ENCODE measurements at regions not wholly inside any gene's neighbourhood (a gene's known extent, or its start where the extent isn't known, plus 50 kb on each side); places are given as distances from the start of the nearest gene placed in this dataset.

- TF ChIP-seq, protein P1, sequence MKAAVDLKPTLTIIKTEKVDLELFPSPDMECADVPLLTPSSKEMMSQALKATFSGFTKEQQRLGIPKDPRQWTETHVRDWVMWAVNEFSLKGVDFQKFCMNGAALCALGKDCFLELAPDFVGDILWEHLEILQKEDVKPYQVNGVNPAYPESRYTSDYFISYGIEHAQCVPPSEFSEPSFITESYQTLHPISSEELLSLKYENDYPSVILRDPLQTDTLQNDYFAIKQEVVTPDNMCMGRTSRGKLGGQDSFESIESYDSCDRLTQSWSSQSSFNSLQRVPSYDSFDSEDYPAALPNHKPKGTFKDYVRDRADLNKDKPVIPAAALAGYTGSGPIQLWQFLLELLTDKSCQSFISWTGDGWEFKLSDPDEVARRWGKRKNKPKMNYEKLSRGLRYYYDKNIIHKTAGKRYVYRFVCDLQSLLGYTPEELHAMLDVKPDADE (IDR thresholded peaks at IDR 0.05): no peak
- TF ChIP-seq, protein P2, sequence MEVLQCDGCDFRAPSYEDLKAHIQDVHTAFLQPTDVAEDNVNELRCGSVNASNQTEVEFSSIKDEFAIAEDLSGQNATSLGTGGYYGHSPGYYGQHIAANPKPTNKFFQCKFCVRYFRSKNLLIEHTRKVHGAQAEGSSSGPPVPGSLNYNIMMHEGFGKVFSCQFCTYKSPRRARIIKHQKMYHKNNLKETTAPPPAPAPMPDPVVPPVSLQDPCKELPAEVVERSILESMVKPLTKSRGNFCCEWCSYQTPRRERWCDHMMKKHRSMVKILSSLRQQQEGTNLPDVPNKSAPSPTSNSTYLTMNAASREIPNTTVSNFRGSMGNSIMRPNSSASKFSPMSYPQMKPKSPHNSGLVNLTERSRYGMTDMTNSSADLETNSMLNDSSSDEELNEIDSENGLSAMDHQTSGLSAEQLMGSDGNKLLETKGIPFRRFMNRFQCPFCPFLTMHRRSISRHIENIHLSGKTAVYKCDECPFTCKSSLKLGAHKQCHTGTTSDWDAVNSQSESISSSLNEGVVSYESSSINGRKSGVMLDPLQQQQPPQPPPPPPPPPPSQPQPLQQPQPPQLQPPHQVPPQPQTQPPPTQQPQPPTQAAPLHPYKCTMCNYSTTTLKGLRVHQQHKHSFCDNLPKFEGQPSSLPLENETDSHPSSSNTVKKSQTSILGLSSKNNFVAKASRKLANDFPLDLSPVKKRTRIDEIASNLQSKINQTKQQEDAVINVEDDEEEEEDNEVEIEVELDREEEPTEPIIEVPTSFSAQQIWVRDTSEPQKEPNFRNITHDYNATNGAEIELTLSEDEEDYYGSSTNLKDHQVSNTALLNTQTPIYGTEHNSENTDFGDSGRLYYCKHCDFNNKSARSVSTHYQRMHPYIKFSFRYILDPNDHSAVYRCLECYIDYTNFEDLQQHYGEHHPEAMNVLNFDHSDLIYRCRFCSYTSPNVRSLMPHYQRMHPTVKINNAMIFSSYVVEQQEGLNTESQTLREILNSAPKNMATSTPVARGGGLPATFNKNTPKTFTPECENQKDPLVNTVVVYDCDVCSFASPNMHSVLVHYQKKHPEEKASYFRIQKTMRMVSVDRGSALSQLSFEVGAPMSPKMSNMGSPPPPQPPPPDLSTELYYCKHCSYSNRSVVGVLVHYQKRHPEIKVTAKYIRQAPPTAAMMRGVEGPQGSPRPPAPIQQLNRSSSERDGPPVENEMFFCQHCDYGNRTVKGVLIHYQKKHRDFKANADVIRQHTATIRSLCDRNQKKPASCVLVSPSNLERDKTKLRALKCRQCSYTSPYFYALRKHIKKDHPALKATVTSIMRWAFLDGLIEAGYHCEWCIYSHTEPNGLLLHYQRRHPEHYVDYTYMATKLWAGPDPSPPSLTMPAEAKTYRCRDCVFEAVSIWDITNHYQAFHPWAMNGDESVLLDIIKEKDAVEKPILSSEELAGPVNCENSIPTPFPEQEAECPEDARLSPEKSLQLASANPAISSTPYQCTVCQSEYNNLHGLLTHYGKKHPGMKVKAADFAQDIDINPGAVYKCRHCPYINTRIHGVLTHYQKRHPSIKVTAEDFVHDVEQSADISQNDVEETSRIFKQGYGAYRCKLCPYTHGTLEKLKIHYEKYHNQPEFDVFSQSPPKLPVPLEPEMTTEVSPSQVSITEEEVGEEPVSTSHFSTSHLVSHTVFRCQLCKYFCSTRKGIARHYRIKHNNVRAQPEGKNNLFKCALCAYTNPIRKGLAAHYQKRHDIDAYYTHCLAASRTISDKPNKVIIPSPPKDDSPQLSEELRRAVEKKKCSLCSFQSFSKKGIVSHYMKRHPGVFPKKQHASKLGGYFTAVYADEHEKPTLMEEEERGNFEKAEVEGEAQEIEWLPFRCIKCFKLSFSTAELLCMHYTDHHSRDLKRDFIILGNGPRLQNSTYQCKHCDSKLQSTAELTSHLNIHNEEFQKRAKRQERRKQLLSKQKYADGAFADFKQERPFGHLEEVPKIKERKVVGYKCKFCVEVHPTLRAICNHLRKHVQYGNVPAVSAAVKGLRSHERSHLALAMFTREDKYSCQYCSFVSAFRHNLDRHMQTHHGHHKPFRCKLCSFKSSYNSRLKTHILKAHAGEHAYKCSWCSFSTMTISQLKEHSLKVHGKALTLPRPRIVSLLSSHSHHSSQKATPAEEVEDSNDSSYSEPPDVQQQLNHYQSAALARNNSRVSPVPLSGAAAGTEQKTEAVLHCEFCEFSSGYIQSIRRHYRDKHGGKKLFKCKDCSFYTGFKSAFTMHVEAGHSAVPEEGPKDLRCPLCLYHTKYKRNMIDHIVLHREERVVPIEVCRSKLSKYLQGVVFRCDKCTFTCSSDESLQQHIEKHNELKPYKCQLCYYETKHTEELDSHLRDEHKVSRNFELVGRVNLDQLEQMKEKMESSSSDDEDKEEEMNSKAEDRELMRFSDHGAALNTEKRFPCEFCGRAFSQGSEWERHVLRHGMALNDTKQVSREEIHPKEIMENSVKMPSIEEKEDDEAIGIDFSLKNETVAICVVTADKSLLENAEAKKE (CRISPR knock-in tag; IDR thresholded peaks at IDR 0.05): no peak
These were observed 288.2 kb upstream of the CTSO start (continued) for GRCh38 chr4:156241896-156242295.

DNA sequence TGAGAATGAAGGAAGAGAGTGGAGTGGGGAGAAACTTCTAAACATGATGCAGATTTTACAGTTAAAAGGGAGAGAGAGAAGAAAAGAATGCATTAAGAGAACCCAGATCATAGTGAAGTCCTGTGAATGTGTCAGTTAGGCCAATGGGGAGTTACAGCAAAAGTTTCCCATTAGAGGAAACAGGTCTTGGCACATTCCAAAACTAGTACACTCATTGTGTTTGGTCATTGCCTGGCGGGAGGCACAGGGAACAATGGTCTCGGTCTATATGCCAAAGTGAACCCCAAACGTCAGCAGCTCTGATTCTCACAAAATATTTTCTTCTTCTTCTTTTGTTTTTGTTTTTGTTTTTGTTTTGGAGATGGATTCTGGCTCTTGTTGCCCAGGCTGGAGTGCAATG, 284.5 kb upstream of the CTSO start:
- Histone ChIP-seq H3K79me2 (replicated peaks; ENCODE audit: insufficient read depth) (no peaks in the 10 kb centered on the region), H3K4me2 (no peak overlapping the region), H3K27me3 (ENCODE audit: insufficient read depth) (no peaks in the 10 kb centered on the region), H2AFZ (no peak overlapping the region), H4K20me1 (replicated peaks; ENCODE audit: insufficient read depth) (no peaks in the 10 kb centered on the region), H3K36me3 (ENCODE audit: insufficient read depth) (no peaks in the 10 kb centered on the region), H3K4me3 (no peak overlapping the region), H3K27ac (ENCODE audit: low read depth) (no peak overlapping the region), H3K9me2 (ENCODE audit: insufficient read depth) (no peaks in the 10 kb centered on the region), H3F3A (replicated peaks; ENCODE audit: low read depth) (no peaks in the 10 kb centered on the region), H3K4me1 (ENCODE audit: insufficient read depth) (peaks cover 7% of the 10 kb centered on the region; the same call in 1 of the 2 replicates)
- Mint-ChIP-seq H3K27me3 (ENCODE audit: insufficient read depth, low read depth, poor library complexity) (no peaks in the 10 kb centered on the region), H3K36me3 (ENCODE audit: low read depth) (no peaks in the 10 kb centered on the region), H3K27ac (no peak overlapping the region), H3K4me1 (peaks cover 4% of the 10 kb centered on the region; the same call in 2 of the 3 replicates), H3K4me3 (no peak overlapping the region), H3K9me3 (no peaks in the 10 kb centered on the region; the same call in 2 of the 3 replicates)
- DNase-seq (ENCODE audit: low spot score) (no peak), ATAC-seq (no peak)
- TF ChIP-seq ZNF114 (CRISPR knock-in tag; IDR thresholded peaks at IDR 0.05) (no peak), JUNB (IDR thresholded peaks at IDR 0.05; ENCODE audit: unreplicated experiment) (no peak), CREB1 (CRISPR knock-in tag; IDR thresholded peaks at IDR 0.05; ENCODE audit: low read depth) (no peak), EZH2phosphoT487 (IDR thresholded peaks at IDR 0.05; ENCODE audit: unreplicated experiment) (no peak), POLR2AphosphoS5 (IDR thresholded peaks at IDR 0.05; ENCODE audit: low read depth) (no peak), EZH2 (IDR thresholded peaks at IDR 0.05; ENCODE audit: low read depth, unreplicated experiment) (no peak)
- TF ChIP-seq, protein P3, sequence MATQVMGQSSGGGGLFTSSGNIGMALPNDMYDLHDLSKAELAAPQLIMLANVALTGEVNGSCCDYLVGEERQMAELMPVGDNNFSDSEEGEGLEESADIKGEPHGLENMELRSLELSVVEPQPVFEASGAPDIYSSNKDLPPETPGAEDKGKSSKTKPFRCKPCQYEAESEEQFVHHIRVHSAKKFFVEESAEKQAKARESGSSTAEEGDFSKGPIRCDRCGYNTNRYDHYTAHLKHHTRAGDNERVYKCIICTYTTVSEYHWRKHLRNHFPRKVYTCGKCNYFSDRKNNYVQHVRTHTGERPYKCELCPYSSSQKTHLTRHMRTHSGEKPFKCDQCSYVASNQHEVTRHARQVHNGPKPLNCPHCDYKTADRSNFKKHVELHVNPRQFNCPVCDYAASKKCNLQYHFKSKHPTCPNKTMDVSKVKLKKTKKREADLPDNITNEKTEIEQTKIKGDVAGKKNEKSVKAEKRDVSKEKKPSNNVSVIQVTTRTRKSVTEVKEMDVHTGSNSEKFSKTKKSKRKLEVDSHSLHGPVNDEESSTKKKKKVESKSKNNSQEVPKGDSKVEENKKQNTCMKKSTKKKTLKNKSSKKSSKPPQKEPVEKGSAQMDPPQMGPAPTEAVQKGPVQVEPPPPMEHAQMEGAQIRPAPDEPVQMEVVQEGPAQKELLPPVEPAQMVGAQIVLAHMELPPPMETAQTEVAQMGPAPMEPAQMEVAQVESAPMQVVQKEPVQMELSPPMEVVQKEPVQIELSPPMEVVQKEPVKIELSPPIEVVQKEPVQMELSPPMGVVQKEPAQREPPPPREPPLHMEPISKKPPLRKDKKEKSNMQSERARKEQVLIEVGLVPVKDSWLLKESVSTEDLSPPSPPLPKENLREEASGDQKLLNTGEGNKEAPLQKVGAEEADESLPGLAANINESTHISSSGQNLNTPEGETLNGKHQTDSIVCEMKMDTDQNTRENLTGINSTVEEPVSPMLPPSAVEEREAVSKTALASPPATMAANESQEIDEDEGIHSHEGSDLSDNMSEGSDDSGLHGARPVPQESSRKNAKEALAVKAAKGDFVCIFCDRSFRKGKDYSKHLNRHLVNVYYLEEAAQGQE (IDR thresholded peaks at IDR 0.05; ENCODE audit: unreplicated experiment): no peak

All from GM23338 (cell line).